H1 (cell line): ENCODE measurements at regions not wholly inside any gene's neighbourhood (a gene's known extent, or its start where the extent isn't known, plus 50 kb on each side); places are given as distances from the start of the nearest gene placed in this dataset.

Experiments
- GTF2F1 ChIP-seq: IDR thresholded peaks from 2 replicates; pipeline ENCODE4 v1.6.1; 2012; ENCODE audit warnings: low read depth, low read length, improper control_type of control experiment, borderline replicate concordance
- JUN ChIP-seq: IDR thresholded peaks from 2 replicates; pipeline ENCODE4 v1.6.1; 2011; ENCODE audit warnings: low read depth, mild to moderate bottlenecking, improper control_type of control experiment, low read length
- POU5F1 ChIP-seq: IDR thresholded peaks from 2 replicates; pipeline ENCODE4 v1.6.1; 2011; ENCODE audit warnings: low read depth, mild to moderate bottlenecking, low read length, moderate library complexity
- SRF ChIP-seq: IDR thresholded peaks from 2 replicates; pipeline ENCODE4 v1.6.1; 2011; ENCODE audit warnings: mild to moderate bottlenecking, low read depth, low read length, moderate library complexity
- TF ChIP-seq, protein P1 (sequence below): IDR thresholded peaks from 2 replicates; pipeline ENCODE4 v1.6.1; 2011; ENCODE audit warnings: low read length, improper control_type of control experiment

DNA sequence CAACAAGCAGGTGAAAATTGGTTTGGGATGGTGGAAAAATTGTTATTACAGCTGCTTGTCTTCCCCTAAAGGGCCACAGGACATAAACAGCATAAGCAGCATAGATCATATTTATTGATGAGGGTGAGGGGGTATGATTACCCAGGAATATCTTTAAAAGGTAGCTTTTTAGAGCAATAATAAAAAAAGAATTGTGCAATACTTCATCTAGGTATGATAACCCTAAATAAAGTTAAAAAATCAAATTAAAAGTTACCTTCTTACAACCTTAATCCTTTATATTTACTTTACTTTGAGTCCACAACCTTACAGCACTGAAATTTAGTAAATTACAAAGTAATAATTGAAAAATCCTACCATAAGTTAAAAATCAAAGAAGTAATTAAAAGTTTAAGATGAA lies 653.3 kb upstream of the RGS18 start (continued):
- TF ChIP-seq, protein P1, sequence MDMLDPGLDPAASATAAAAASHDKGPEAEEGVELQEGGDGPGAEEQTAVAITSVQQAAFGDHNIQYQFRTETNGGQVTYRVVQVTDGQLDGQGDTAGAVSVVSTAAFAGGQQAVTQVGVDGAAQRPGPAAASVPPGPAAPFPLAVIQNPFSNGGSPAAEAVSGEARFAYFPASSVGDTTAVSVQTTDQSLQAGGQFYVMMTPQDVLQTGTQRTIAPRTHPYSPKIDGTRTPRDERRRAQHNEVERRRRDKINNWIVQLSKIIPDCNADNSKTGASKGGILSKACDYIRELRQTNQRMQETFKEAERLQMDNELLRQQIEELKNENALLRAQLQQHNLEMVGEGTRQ = no peak
- TF ChIP-seq POU5F1 (no peak), SRF (no peak), JUN (no peak), GTF2F1 (no peak)
